ENCODE measurements at regions not wholly inside any gene's neighbourhood (a gene's known extent, or its start where the extent isn't known, plus 50 kb on each side); places are given as distances from the start of the nearest gene placed in this dataset.

DNA sequence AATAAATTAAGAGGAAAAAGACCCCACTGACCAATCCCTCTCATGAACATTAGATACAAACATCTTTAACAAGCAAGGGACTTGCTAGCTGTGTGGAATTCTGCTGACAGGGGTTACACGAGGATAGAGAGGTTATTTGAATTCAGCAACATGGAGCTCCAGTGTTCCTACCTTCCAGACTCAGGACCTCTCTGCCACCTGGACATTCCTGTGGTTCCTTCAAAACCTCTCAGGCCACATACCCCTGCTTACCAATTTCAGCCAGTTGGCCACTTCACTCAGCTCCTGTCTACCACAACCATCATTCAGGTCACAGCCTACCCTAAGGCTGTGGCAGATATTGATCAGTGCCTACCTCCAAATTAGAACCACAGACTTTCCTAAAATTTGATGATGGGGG is 147.5 kb downstream of the RRAGC start (continued):
- TF ChIP-seq ZNF609 (CRISPR knock-in tag; IDR thresholded peaks at IDR 0.05; ENCODE audit: borderline replicate concordance) (no peak), ZEB2 (IDR thresholded peaks at IDR 0.05) (no peak), TSC22D4 (tag; IDR thresholded peaks at IDR 0.05) (no peak), ZNF165 (CRISPR knock-in tag; IDR thresholded peaks at IDR 0.05; ENCODE audit: borderline replicate concordance) (no peak), MIER1 (IDR thresholded peaks at IDR 0.05; ENCODE audit: low read depth) (no peak)

GRCh38 chr1:38708701-38709258 is 150.8 kb downstream of the RRAGC start:
- Histone ChIP-seq H3K9ac (ENCODE audit: insufficient read depth in 1 of 2, low read depth in 2 of 2, low read length in 2 of 2) (no peak overlapping the region), H3K4me2 (ENCODE audit: insufficient read depth, low read length) (no peak overlapping the region), H3K4me3 (no peak overlapping the region), H3K36me3 (ENCODE audit: control insufficient read depth, insufficient read depth, low read length) (no peaks in the 10 kb centered on the region), H3K27ac (ENCODE audit: extremely low read depth, low read depth, low read length) (no peak overlapping the region), H3K79me2 (ENCODE audit: control insufficient read depth, insufficient read depth, low read length) (no peaks in the 10 kb centered on the region), H3K4me1 (replicated peaks in 1 of 2; ENCODE audit: control insufficient read depth in 2 of 2, insufficient read depth in 2 of 2, low read length in 2 of 2) (peaks cover 0 to 6% of the 10 kb centered on the region in 2 experiments; a peak in 1 of 5 replicates), H3K9me3 (replicated peaks; ENCODE audit: control insufficient read depth, insufficient read depth, low read depth, low read length) (0 out of 2 replicates have a peak, but pooled peaks cover 2% of the 10 kb centered on the region), H2AFZ (ENCODE audit: low read depth, low read length) (no peak overlapping the region), H3K27me3 (ENCODE audit: control insufficient read depth in 2 of 2, insufficient read depth in 2 of 2, low read length in 2 of 2) (peaks cover 0 to 7% of the 10 kb centered on the region in 2 experiments; a peak in 2 of 5 replicates), H4K20me1 (replicated peaks; ENCODE audit: control insufficient read depth, insufficient read depth, low read length) (no peaks in the 10 kb centered on the region), H3K9me1 (ENCODE audit: control insufficient read depth, insufficient read depth, low read length) (no peaks in the 10 kb centered on the region)
- POLR2A ChIA-PET: interaction anchor here (1.0 kb wide), 1 partner anchor 49 kb away, joined by 3 read pairs; no protein-coding TSS in a partner anchor
- WGBS (ENCODE audit: insufficient coverage, low coverage, missing lambda C conversion rate): 53% methylated on average over 44 of the region's 44 CpGs
- CTCF ChIA-PET (ENCODE audit: low intra/inter-chr PET ratio): no interaction called here
- in situ Hi-C loops (cut with MboI) (no loop called here), intact Hi-C loops (cut with micrococcal nuclease) (no loop called here)
- DNase-seq (ENCODE audit: extremely low read depth in 1 of 4, low spot score in 3 of 4) (no peak), ATAC-seq (no peak), FAIRE-seq (no peak)
- BruUV-seq (replicated peaks): no TSS peak
- no peak for TF ChIP-seq ZNF77 (CRISPR knock-in tag; IDR thresholded peaks at IDR 0.05)
- no peak for TF ChIP-seq CBFA2T2 (conservative IDR thresholded peaks at IDR 0.05)
- no peak for TF ChIP-seq ZNF184 (CRISPR knock-in tag; IDR thresholded peaks at IDR 0.05)
- no peak for TF ChIP-seq RUNX1 (IDR thresholded peaks at IDR 0.05; ENCODE audit: low read depth)
- TF ChIP-seq, protein P1, sequence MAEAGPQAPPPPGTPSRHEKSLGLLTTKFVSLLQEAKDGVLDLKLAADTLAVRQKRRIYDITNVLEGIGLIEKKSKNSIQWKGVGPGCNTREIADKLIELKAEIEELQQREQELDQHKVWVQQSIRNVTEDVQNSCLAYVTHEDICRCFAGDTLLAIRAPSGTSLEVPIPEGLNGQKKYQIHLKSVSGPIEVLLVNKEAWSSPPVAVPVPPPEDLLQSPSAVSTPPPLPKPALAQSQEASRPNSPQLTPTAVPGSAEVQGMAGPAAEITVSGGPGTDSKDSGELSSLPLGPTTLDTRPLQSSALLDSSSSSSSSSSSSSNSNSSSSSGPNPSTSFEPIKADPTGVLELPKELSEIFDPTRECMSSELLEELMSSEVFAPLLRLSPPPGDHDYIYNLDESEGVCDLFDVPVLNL (CRISPR knock-in tag; IDR thresholded peaks at IDR 0.05; ENCODE audit: low read depth): no peak
- no peak for TF ChIP-seq CAMTA2 (CRISPR knock-in tag; conservative IDR thresholded peaks at IDR 0.05)
- TF ChIP-seq NR1H2 (CRISPR knock-in tag; IDR thresholded peaks at IDR 0.05): no peak
- TF ChIP-seq ATF1 (CRISPR knock-in tag; IDR thresholded peaks at IDR 0.05): no peak
- no peak for TF ChIP-seq ATF1 (tag; IDR thresholded peaks at IDR 0.05)
- TF ChIP-seq RHOXF2B (CRISPR knock-in tag; conservative IDR thresholded peaks at IDR 0.05): no peak
- no peak for TF ChIP-seq DMBX1 (CRISPR knock-in tag; IDR thresholded peaks at IDR 0.05; ENCODE audit: borderline replicate concordance)
- no peak for TF ChIP-seq HDGF (IDR thresholded peaks at IDR 0.05)
- TF ChIP-seq, protein P2, sequence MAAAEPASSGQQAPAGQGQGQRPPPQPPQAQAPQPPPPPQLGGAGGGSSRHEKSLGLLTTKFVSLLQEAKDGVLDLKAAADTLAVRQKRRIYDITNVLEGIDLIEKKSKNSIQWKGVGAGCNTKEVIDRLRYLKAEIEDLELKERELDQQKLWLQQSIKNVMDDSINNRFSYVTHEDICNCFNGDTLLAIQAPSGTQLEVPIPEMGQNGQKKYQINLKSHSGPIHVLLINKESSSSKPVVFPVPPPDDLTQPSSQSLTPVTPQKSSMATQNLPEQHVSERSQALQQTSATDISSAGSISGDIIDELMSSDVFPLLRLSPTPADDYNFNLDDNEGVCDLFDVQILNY (CRISPR knock-in tag; IDR thresholded peaks at IDR 0.05): no peak

All from K562 (cell line).